WI38 (cell line): ENCODE measurements at regions not wholly inside any gene's neighbourhood (a gene's known extent, or its start where the extent isn't known, plus 50 kb on each side); places are given as distances from the start of the nearest gene placed in this dataset.

Experiments
- H3K4me3 ChIP-seq: 2 replicates; pipeline ENCODE4 v1.5.1; 2011; ENCODE audit warnings: low read depth, mild to moderate bottlenecking, control low read depth, low read length
- CTCF ChIP-seq: IDR thresholded peaks from 2 replicates; pipeline ENCODE4 v1.5.1; 2012; ENCODE audit warnings: low read depth, mild to moderate bottlenecking, control low read depth, low read length

GRCh38 chr10:108307250-108307924, 1142.9 kb upstream of the SORCS1 start:
- no peak overlapping the region for H3K4me3 ChIP-seq
- no peak for TF ChIP-seq CTCF

DNA sequence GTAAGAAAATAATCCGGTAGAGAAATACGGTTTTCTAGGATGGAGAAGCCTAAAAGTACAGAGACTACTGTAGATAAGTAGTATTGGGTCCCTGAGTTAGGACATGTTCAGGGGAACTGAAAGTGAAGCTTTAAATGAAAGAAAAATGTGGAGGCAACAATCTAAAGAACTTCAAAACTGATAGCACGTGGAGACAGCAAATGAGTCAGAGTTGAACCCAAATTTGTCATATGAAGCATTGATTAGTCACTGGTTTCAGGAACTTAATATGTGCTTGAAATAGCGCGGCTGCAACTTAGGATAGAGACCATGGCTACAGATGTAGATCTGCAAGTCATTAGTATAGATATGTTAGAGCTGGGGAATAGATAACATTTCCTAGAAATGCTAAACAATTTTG, 1138.6 kb upstream of the SORCS1 start:
- no peak for TF ChIP-seq CTCF
- no peak overlapping the region for H3K4me3 ChIP-seq

DNA sequence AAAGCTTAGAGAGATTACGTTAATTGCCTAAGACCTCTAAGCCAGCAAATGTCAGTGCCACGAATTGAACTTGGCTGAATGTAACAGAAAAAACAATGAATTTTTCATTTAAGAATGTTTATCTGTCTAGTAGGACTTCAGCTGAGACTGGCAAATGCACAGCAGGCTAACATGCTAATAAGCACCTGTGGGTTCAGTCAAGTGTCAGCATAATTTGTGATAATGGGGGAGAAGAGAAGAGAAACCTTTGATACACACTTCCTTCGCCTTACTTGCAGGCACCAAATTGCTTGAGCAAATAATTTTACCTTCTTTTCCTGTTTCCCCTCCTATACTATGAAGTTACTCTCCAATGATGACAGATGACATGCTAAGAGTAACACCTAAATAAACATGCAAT, 1136.5 kb upstream of the SORCS1 start:
- H3K4me3 ChIP-seq: no peak overlapping the region
- TF ChIP-seq CTCF: no peak

GRCh38 chr10:108290823-108291222, 1126.3 kb upstream of the SORCS1 start:
- no peak for TF ChIP-seq CTCF
- no peak overlapping the region for H3K4me3 ChIP-seq

- no peak overlapping the region for H3K4me3 ChIP-seq
- no peak for TF ChIP-seq CTCF
Observed at GRCh38 chr10:108275895-108276685, 1111.6 kb upstream of the SORCS1 start.

DNA sequence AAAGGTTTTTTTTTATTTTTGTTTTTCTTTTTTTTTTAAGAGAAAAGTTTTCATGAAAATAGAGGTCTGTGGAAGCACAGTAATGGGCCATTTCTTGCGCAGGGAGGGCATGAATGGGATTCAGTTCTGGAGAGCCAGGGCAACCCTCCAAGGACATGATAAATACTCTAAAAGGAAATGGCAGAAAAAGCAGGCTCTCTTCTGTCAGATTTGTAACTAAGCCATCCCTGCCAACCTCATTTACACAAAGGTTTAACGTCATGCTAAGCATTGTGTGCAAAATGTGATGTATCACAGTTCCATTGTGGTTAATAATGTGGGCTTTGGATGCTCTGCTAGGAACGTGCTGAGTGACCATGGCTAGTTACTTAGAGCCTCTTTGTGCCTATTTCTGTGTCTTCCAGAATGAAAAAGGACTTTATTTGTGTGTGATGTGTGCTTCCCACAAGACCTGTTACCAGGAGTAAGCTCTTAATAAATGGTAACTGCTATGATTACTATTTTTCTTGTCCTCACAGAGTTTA, 1095.9 kb upstream of the SORCS1 start:
- TF ChIP-seq CTCF: no peak
- H3K4me3 ChIP-seq: no peak overlapping the region

DNA sequence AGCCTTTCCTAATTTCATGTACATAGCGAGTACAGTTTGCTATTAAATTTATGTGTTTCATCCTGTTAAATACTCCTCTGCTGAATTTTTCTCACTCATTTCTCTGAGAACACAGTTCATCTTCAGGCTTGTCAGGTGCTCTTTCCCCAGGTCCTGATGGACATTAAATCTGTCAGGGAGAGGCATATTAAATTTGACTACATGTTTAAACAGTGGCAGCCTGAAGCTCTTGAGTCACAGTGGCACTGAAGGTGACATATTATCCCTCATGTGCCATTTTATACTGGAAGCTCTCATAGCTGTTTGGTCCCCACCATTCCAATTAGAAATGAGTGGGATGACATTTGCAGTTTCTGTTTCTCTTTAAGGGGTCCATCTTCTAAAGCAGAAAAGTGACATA, 1089.6 kb upstream of the SORCS1 start:
- H3K4me3 ChIP-seq: no peak overlapping the region
- no peak for TF ChIP-seq CTCF
